A673 (cell line): ENCODE measurements at regions not wholly inside any gene's neighbourhood (a gene's known extent, or its start where the extent isn't known, plus 50 kb on each side); places are given as distances from the start of the nearest gene placed in this dataset.
A peak's percentile ranks its signal among the peaks of the same experiment; 100 is the strongest.

Experiments
- BruUV-seq: library from RNA; stranded (reverse); fragments of 400-500 nt; replicated peaks from 2 replicates; lab custom pipeline; 2021; lab: Mats Ljungman, UMichigan
- CTCF ChIA-PET: fragments of 300-600 bp; sonication (Branson Sonifier 250); formaldehyde crosslinking; loops from one replicate; lab custom pipeline; 2022; ENCODE audit warnings: antibody characterized with exemption; lab: Charles Lee
- POLR2A ChIA-PET: fragments of 300-600 bp; sonication (Branson Sonifier 250); formaldehyde crosslinking; loops from one replicate; lab custom pipeline; 2022; ENCODE audit warnings: antibody characterized with exemption; ENCODE audit not compliant: low non-redundant PET; lab: Charles Lee
- DNase-seq: peaks from one replicate; pipeline ENCODE4 v3.0.0-alpha.2; 2015; ENCODE audit warnings: low spot score
- H3K27ac ChIP-seq: fragments of 200-600 bp; sonication (generic); 2 replicates; pipeline ENCODE4 v1.5.1; 2016; ENCODE audit warnings: mixed run types, low read depth, mild to moderate bottlenecking, mixed read lengths, antibody characterized with exemption, low read length; ENCODE audit not compliant: poor library complexity, severe bottlenecking
- H3K27me3 ChIP-seq: fragments of 200-600 bp; sonication (generic); replicated peaks from 2 replicates; pipeline ENCODE4 v1.6.1; 2017; ENCODE audit warnings: mixed run types, low read depth, mild to moderate bottlenecking, mixed read lengths, antibody characterized with exemption, low read length; ENCODE audit not compliant: insufficient read depth, poor library complexity
- H3K36me3 ChIP-seq: fragments of 200-600 bp; sonication (generic); 2 replicates; pipeline ENCODE4 v1.6.1; 2016; ENCODE audit warnings: mixed run types, mild to moderate bottlenecking, mixed read lengths, antibody characterized with exemption, low read length; ENCODE audit not compliant: insufficient read depth, poor library complexity, severe bottlenecking
- H3K4me1 ChIP-seq: fragments of 200-600 bp; sonication (generic); 2 replicates; pipeline ENCODE4 v1.6.1; 2017; ENCODE audit warnings: mixed run types, mild to moderate bottlenecking, mixed read lengths, antibody characterized with exemption, low read length; ENCODE audit not compliant: insufficient read depth, poor library complexity, severe bottlenecking
- H3K4me3 ChIP-seq: fragments of 200-600 bp; sonication (generic); 2 replicates; pipeline ENCODE4 v1.5.1; 2016; ENCODE audit warnings: low read depth, mixed run types, mild to moderate bottlenecking, mixed read lengths, low read length; ENCODE audit not compliant: poor library complexity, severe bottlenecking
- H3K9me3 ChIP-seq: fragments of 200-600 bp; sonication (generic); 2 replicates; pipeline ENCODE4 v1.6.1; 2016; ENCODE audit warnings: mixed run types, low read depth, mild to moderate bottlenecking, mixed read lengths, antibody characterized with exemption, low read length; ENCODE audit not compliant: poor library complexity, severe bottlenecking
- CTCF ChIP-seq: fragments of 300-800, 200-600 bp; sonication (generic); conservative IDR thresholded peaks from 2 replicates; pipeline ENCODE4 v1.5.1; 2017; ENCODE audit warnings: low read depth, mild to moderate bottlenecking, antibody characterized with exemption, low read length, moderate library complexity, mixed read lengths
- EZH2 ChIP-seq: fragments of 200-600 bp; sonication (generic); IDR thresholded peaks from 2 replicates; pipeline ENCODE4 v1.6.1; 2017; ENCODE audit warnings: borderline replicate concordance, low read depth, mild to moderate bottlenecking, mixed read lengths, antibody characterized with exemption, low read length; ENCODE audit not compliant: poor library complexity, severe bottlenecking
- intact Hi-C: fragments of 100-400 bp; cut with micrococcal nuclease; formaldehyde crosslinking; loops from one replicate; pipeline ENCODE4 v1.10.0; 2022; ENCODE audit not compliant: unreplicated experiment

- H3K4me1 ChIP-seq = peaks cover 57% of the 10 kb centered on the region
- ChIA-PET CTCF (no interaction called here), POLR2A (interaction anchor here (0.5 to 0.7 kb wide), 2 partner anchors 84 to 607 kb away, joined by 4 to 10 read pairs; no protein-coding TSS in a partner anchor)
- no peaks in the 10 kb centered on the region for H3K36me3 ChIP-seq
- H3K4me3 ChIP-seq = peak overlapping the region; percentile 72
- H3K9me3 ChIP-seq = no peaks in the 10 kb centered on the region
- BruUV-seq = TSS peak; percentile 94
- no peaks in the 10 kb centered on the region for H3K27me3 ChIP-seq
- TF ChIP-seq CTCF (no peak), EZH2 (no peak)
- intact Hi-C loops = loop anchor here (2.0 to 10.0 kb wide), 7 partner anchors 88 to 535 kb away; no protein-coding TSS in a partner anchor
- H3K27ac ChIP-seq = peak overlapping the region; percentile 57
- DNase-seq = peak; percentile 55
Measured at GRCh38 chr14:71319666-71320065, 412.4 kb downstream of the PCNX1 start.

GRCh38 chr14:71320107-71320733 is 413.0 kb downstream of the PCNX1 start, which contains the start of gene SIPA1L1:
TSS of gene SIPA1L1 (plus strand) at chr14:71320476.
- CTCF ChIA-PET = no interaction called here
- intact Hi-C loops = loop anchor here (2.0 to 10.0 kb wide), 7 partner anchors 87 to 535 kb away; no protein-coding TSS in a partner anchor

More at GRCh38 chr14:71320107-71320733, 413.0 kb downstream of the PCNX1 start, which contains the start of gene SIPA1L1:
- peaks cover 63% of the 10 kb centered on the region for H3K4me1 ChIP-seq
- no peaks in the 10 kb centered on the region for H3K27me3 ChIP-seq
- no peaks in the 10 kb centered on the region for H3K9me3 ChIP-seq
- TF ChIP-seq CTCF = no peak
- no peak for TF ChIP-seq EZH2
- H3K36me3 ChIP-seq = no peaks in the 10 kb centered on the region
- POLR2A ChIA-PET = interaction anchor here (0.5 to 0.7 kb wide), 2 partner anchors 84 to 607 kb away, joined by 4 to 10 read pairs; no protein-coding TSS in a partner anchor
- DNase-seq = peak; percentile 100
- BruUV-seq = no TSS peak
- peak within 1 kb of the TSS; percentile 86 for H3K27ac ChIP-seq
- H3K4me3 ChIP-seq = peak within 1 kb of the TSS; percentile 72
